ENCODE measurements at regions not wholly inside any gene's neighbourhood (a gene's known extent, or its start where the extent isn't known, plus 50 kb on each side); places are given as distances from the start of the nearest gene placed in this dataset.
A peak's percentile ranks its signal among the peaks of the same experiment; 100 is the strongest.

- Histone ChIP-seq H3K9me3 (ENCODE audit: severe bottlenecking) (no peaks in the 10 kb centered on the region), H3K36me3 (ENCODE audit: low read depth) (no peaks in the 10 kb centered on the region), H3K4me3 (ENCODE audit: severe bottlenecking) (no peak overlapping the region), H3K4me1 (ENCODE audit: insufficient read depth, poor library complexity, severe bottlenecking) (peaks cover 11% of the 10 kb centered on the region), H3K27ac (ENCODE audit: poor library complexity, severe bottlenecking) (no peak overlapping the region), H3K27me3 (ENCODE audit: insufficient read depth, poor library complexity, severe bottlenecking) (no peaks in the 10 kb centered on the region)
- TF ChIP-seq CTCF (IDR thresholded peaks at IDR 0.05; ENCODE audit: poor library complexity, severe bottlenecking), result no peak
- DNase-seq (ENCODE audit: low spot score) (no peak), ATAC-seq (ENCODE audit: low read depth) (peak; percentile 46)
These were observed 63.3 kb upstream of the TAF1L start for GRCh38 chr9:32698706-32699277.

- no peaks in the 10 kb centered on the region for H3K9me3 ChIP-seq (ENCODE audit: severe bottlenecking)
- peaks cover 21% of the 10 kb centered on the region for H3K4me1 ChIP-seq (ENCODE audit: insufficient read depth, poor library complexity, severe bottlenecking)
- TF ChIP-seq CTCF (IDR thresholded peaks at IDR 0.05; ENCODE audit: poor library complexity, severe bottlenecking), result no peak
- no peaks in the 10 kb centered on the region for H3K27me3 ChIP-seq (ENCODE audit: insufficient read depth, poor library complexity, severe bottlenecking)
- ATAC-seq (ENCODE audit: low read depth), result peak; percentile 55
- DNase-seq (ENCODE audit: low spot score), result no peak
- no peak overlapping the region for H3K4me3 ChIP-seq (ENCODE audit: severe bottlenecking)
- no peaks in the 10 kb centered on the region for H3K36me3 ChIP-seq (ENCODE audit: low read depth)
- H3K27ac ChIP-seq (ENCODE audit: poor library complexity, severe bottlenecking), result no peak overlapping the region
These were observed 66.0 kb upstream of the TAF1L start for GRCh38 chr9:32701321-32702022.

- Histone ChIP-seq H3K4me1 (ENCODE audit: insufficient read depth, poor library complexity, severe bottlenecking) (peaks cover 17% of the 10 kb centered on the region), H3K36me3 (ENCODE audit: low read depth) (no peaks in the 10 kb centered on the region), H3K27ac (ENCODE audit: poor library complexity, severe bottlenecking) (no peak overlapping the region), H3K9me3 (ENCODE audit: severe bottlenecking) (no peaks in the 10 kb centered on the region), H3K27me3 (ENCODE audit: insufficient read depth, poor library complexity, severe bottlenecking) (no peaks in the 10 kb centered on the region), H3K4me3 (ENCODE audit: severe bottlenecking) (no peak overlapping the region)
- DNase-seq (ENCODE audit: low spot score) (no peak), ATAC-seq (ENCODE audit: low read depth) (no peak)
- TF ChIP-seq CTCF (IDR thresholded peaks at IDR 0.05; ENCODE audit: poor library complexity, severe bottlenecking), result peak; percentile 22
These were observed 68.2 kb upstream of the TAF1L start for GRCh38 chr9:32703635-32704034.

- TF ChIP-seq CTCF (IDR thresholded peaks at IDR 0.05; ENCODE audit: poor library complexity, severe bottlenecking), result no peak
- no peak overlapping the region for H3K27ac ChIP-seq (ENCODE audit: poor library complexity, severe bottlenecking)
- H3K36me3 ChIP-seq (ENCODE audit: low read depth), result no peaks in the 10 kb centered on the region
- no peak for DNase-seq (ENCODE audit: low spot score)
- ATAC-seq (ENCODE audit: low read depth), result no peak
- H3K9me3 ChIP-seq (ENCODE audit: severe bottlenecking), result no peaks in the 10 kb centered on the region
- peaks cover 10% of the 10 kb centered on the region for H3K4me1 ChIP-seq (ENCODE audit: insufficient read depth, poor library complexity, severe bottlenecking)
- no peak overlapping the region for H3K4me3 ChIP-seq (ENCODE audit: severe bottlenecking)
- H3K27me3 ChIP-seq (ENCODE audit: insufficient read depth, poor library complexity, severe bottlenecking), result no peaks in the 10 kb centered on the region
These were observed 68.9 kb upstream of the TAF1L start for GRCh38 chr9:32704343-32704742.

GRCh38 chr9:32705059-32705458 lies 69.6 kb upstream of the TAF1L start:
- Histone ChIP-seq H3K36me3 (ENCODE audit: low read depth) (no peaks in the 10 kb centered on the region), H3K4me1 (ENCODE audit: insufficient read depth, poor library complexity, severe bottlenecking) (peaks cover 10% of the 10 kb centered on the region), H3K4me3 (ENCODE audit: severe bottlenecking) (no peak overlapping the region), H3K27ac (ENCODE audit: poor library complexity, severe bottlenecking) (no peak overlapping the region), H3K9me3 (ENCODE audit: severe bottlenecking) (no peaks in the 10 kb centered on the region), H3K27me3 (ENCODE audit: insufficient read depth, poor library complexity, severe bottlenecking) (no peaks in the 10 kb centered on the region)
- DNase-seq (ENCODE audit: low spot score) (no peak), ATAC-seq (ENCODE audit: low read depth) (peak; percentile 90)
- TF ChIP-seq CTCF (IDR thresholded peaks at IDR 0.05; ENCODE audit: poor library complexity, severe bottlenecking), result no peak

Measured in RWPE2 (cell line).